WI38 (cell line): ENCODE measurements at regions not wholly inside any gene's neighbourhood (a gene's known extent, or its start where the extent isn't known, plus 50 kb on each side); places are given as distances from the start of the nearest gene placed in this dataset.

ENCODE experiments used
- H3K4me3 ChIP-seq: 2 replicates; pipeline ENCODE4 v1.5.1; 2011; ENCODE audit warnings: low read depth, mild to moderate bottlenecking, control low read depth, low read length
- CTCF ChIP-seq: IDR thresholded peaks from 2 replicates; pipeline ENCODE4 v1.5.1; 2012; ENCODE audit warnings: low read depth, mild to moderate bottlenecking, control low read depth, low read length

GRCh38 chr15:59739557-59740186, 50.6 kb upstream of the BNIP2 start:
- no peak for TF ChIP-seq CTCF
- no peak overlapping the region for H3K4me3 ChIP-seq
